ENCODE measurements at regions not wholly inside any gene's neighbourhood (a gene's known extent, or its start where the extent isn't known, plus 50 kb on each side); places are given as distances from the start of the nearest gene placed in this dataset.

- no peak for DNase-seq
- no peak for TF ChIP-seq CTCF (IDR thresholded peaks at IDR 0.05; ENCODE audit: low read depth, low read length)
- Histone ChIP-seq H3K9me3 (no peaks in the 10 kb centered on the region), H3K4me3 (ENCODE audit: low read depth, low read length) (no peak overlapping the region), H3K4me1 (peaks cover 2% of the 10 kb centered on the region), H3K36me3 (no peaks in the 10 kb centered on the region), H3K27me3 (no peaks in the 10 kb centered on the region)
These were observed 70.0 kb upstream of the PHYHIPL start for GRCh38 chr10:59106441-59106840.

GRCh38 chr10:59107147-59107546, 69.3 kb upstream of the PHYHIPL start:
- Histone ChIP-seq H3K4me1 (peaks cover 2% of the 10 kb centered on the region), H3K9me3 (no peaks in the 10 kb centered on the region), H3K4me3 (ENCODE audit: low read depth, low read length) (no peak overlapping the region), H3K36me3 (no peaks in the 10 kb centered on the region), H3K27me3 (no peaks in the 10 kb centered on the region)
- no peak for DNase-seq
- no peak for TF ChIP-seq CTCF (IDR thresholded peaks at IDR 0.05; ENCODE audit: low read depth, low read length)

GRCh38 chr10:59108296-59108870, 68.1 kb upstream of the PHYHIPL start:
- no peak overlapping the region for H3K4me3 ChIP-seq (ENCODE audit: low read depth, low read length)

GRCh38 chr10:59108886-59109288, 67.6 kb upstream of the PHYHIPL start:
- peaks cover 2% of the 10 kb centered on the region for H3K4me1 ChIP-seq
- DNase-seq = no peak
- H3K9me3 ChIP-seq = no peaks in the 10 kb centered on the region

More at GRCh38 chr10:59108296-59108870, 68.1 kb upstream of the PHYHIPL start:
- H3K27me3 ChIP-seq = no peaks in the 10 kb centered on the region
- no peak for TF ChIP-seq CTCF (IDR thresholded peaks at IDR 0.05; ENCODE audit: low read depth, low read length)
- no peaks in the 10 kb centered on the region for H3K9me3 ChIP-seq
- H3K4me1 ChIP-seq = peaks cover 2% of the 10 kb centered on the region
- H3K36me3 ChIP-seq = no peaks in the 10 kb centered on the region
- no peak for DNase-seq

GRCh38 chr10:59109826-59110225, 66.6 kb upstream of the PHYHIPL start:
- H3K27me3 ChIP-seq = no peaks in the 10 kb centered on the region
- H3K4me1 ChIP-seq = peaks cover 2% of the 10 kb centered on the region
- no peaks in the 10 kb centered on the region for H3K9me3 ChIP-seq
- TF ChIP-seq CTCF (IDR thresholded peaks at IDR 0.05; ENCODE audit: low read depth, low read length) = no peak
- no peak for DNase-seq
- no peaks in the 10 kb centered on the region for H3K36me3 ChIP-seq
- no peak overlapping the region; the same call in 1 of the 2 replicates for H3K4me3 ChIP-seq (ENCODE audit: low read depth, low read length)

More at GRCh38 chr10:59108886-59109288, 67.6 kb upstream of the PHYHIPL start:
- Histone ChIP-seq H3K27me3 (no peaks in the 10 kb centered on the region), H3K4me3 (ENCODE audit: low read depth, low read length) (no peak overlapping the region), H3K36me3 (no peaks in the 10 kb centered on the region)
- no peak for TF ChIP-seq CTCF (IDR thresholded peaks at IDR 0.05; ENCODE audit: low read depth, low read length)

- Histone ChIP-seq H3K36me3 (no peaks in the 10 kb centered on the region), H3K4me1 (peaks cover 19% of the 10 kb centered on the region), H3K9me3 (no peaks in the 10 kb centered on the region), H3K27me3 (no peaks in the 10 kb centered on the region), H3K4me3 (ENCODE audit: low read depth, low read length) (no peak overlapping the region)
- no peak for DNase-seq
- no peak for TF ChIP-seq CTCF (IDR thresholded peaks at IDR 0.05; ENCODE audit: low read depth, low read length)
These were observed 52.3 kb upstream of the PHYHIPL start for GRCh38 chr10:59124187-59124586.
